Astrocyte of the spinal cord (primary cell): ENCODE measurements at regions not wholly inside any gene's neighbourhood (a gene's known extent, or its start where the extent isn't known, plus 50 kb on each side); places are given as distances from the start of the nearest gene placed in this dataset.

Experiments
- DNase-seq: peaks from one replicate; pipeline ENCODE4 v3.0.0; 2011; ENCODE audit warnings: low read depth, low spot score
- H3K4me3 ChIP-seq: 2 replicates; pipeline ENCODE4 v1.5.1; 2011; ENCODE audit warnings: low read depth, mild to moderate bottlenecking, low read length, moderate library complexity
- CTCF ChIP-seq: IDR thresholded peaks from 2 replicates; pipeline ENCODE4 v1.5.1; 2012; ENCODE audit warnings: low read depth, mild to moderate bottlenecking, low read length, inconsistent platforms
- in situ Hi-C: cut with HindIII; loops from 2 replicates; pipeline ENCODE4 v1.10.0; 2017; ENCODE audit warnings: low sequenced_read_pairs

- in situ Hi-C loops, result no loop called here
- DNase-seq, result no peak
- TF ChIP-seq CTCF, result no peak
- no peak overlapping the region for H3K4me3 ChIP-seq
Measured at GRCh38 chr3:103381296-103382079, 946.7 kb downstream of the ZPLD1 start.

- in situ Hi-C loops, result no loop called here
- DNase-seq, result no peak
- TF ChIP-seq CTCF, result no peak
- no peak overlapping the region for H3K4me3 ChIP-seq
Measured at GRCh38 chr3:103385961-103386656, 951.3 kb downstream of the ZPLD1 start.

GRCh38 chr3:103388214-103388613 lies 953.4 kb downstream of the ZPLD1 start:
- TF ChIP-seq CTCF, result no peak
- in situ Hi-C loops, result no loop called here
- H3K4me3 ChIP-seq, result no peak overlapping the region
- peak; percentile 44 for DNase-seq

GRCh38 chr3:103389356-103389755 lies 954.5 kb downstream of the ZPLD1 start:
- in situ Hi-C loops, result no loop called here

GRCh38 chr3:103393395-103394186 lies 958.8 kb downstream of the ZPLD1 start:
- in situ Hi-C loops, result no loop called here

More at GRCh38 chr3:103389356-103389755, 954.5 kb downstream of the ZPLD1 start:
- no peak overlapping the region for H3K4me3 ChIP-seq
- no peak for TF ChIP-seq CTCF
- no peak for DNase-seq

More at GRCh38 chr3:103393395-103394186, 958.8 kb downstream of the ZPLD1 start:
- H3K4me3 ChIP-seq, result no peak overlapping the region
- TF ChIP-seq CTCF, result no peak
- peak; percentile 39 for DNase-seq
